Activated CD8-positive, alpha-beta memory T cell treated with anti-CD3 and anti-CD28 coated beads, Interleukin-2, amount 10 ng/mL, durations not matched to agents 7 days and 5 days (primary cell): ENCODE measurements at regions not wholly inside any gene's neighbourhood (a gene's known extent, or its start where the extent isn't known, plus 50 kb on each side); places are given as distances from the start of the nearest gene placed in this dataset.

Experiments
- ATAC-seq: fragments of 150-1000 bp; cut with Tn5 transposase; one replicate; pipeline ENCODE4 v1.10.0; 2021; ENCODE audit warnings: moderate library complexity
- CTCF ChIA-PET: fragments of 350-600 bp; sonication (Branson Sonifier 250); formaldehyde crosslinking; loops from one replicate; lab custom pipeline; 2021; ENCODE audit warnings: antibody characterized with exemption; lab: Charles Lee
- DNase-seq: peaks from one replicate; pipeline ENCODE4 v3.0.0-alpha.2; 2020
- H3K27ac Mint-ChIP-seq: one replicate; pipeline ENCODE4 v1.8.0; 2021; ENCODE audit warnings: mild to moderate bottlenecking, mixed read lengths
- H3K27me3 Mint-ChIP-seq: one replicate; pipeline ENCODE4 v1.8.0; 2021; ENCODE audit warnings: mixed read lengths
- H3K36me3 Mint-ChIP-seq: one replicate; pipeline ENCODE4 v1.8.0; 2021; ENCODE audit warnings: mild to moderate bottlenecking, mixed read lengths
- H3K4me1 Mint-ChIP-seq: one replicate; pipeline ENCODE4 v1.8.0; 2021; ENCODE audit warnings: mixed read lengths
- H3K4me3 Mint-ChIP-seq: one replicate; pipeline ENCODE4 v1.8.0; 2021; ENCODE audit warnings: mild to moderate bottlenecking, moderate library complexity, mixed read lengths
- H3K9me3 Mint-ChIP-seq: one replicate; pipeline ENCODE4 v1.8.0; 2022; ENCODE audit warnings: low read depth, mixed read lengths

DNA sequence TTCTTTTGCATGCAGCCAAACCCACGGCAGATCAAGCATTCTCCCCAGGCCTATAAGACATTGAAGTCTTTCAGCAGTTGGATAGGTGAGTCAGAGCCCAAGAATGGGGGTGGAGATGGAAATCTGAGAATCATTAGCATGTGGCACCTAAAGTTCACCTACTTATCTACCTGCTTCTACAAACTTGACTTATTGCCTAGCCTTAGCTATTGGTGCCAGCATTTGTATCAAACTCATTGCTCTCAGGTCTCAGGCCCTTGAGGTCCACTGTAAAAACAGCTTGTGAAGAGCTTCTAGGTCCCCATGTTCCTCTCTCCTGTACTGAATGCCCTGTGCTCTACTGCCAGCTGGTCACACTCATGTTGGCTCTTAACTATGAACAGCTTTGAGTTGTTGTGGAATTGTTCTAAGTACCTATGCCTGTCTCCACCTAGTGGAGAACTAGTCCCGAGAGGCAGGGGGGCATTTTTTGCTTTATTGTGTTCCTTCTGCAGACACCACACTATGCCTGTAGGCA, 278.4 kb upstream of the SPRED2 start:
- H3K27ac Mint-ChIP-seq, result no peak overlapping the region
- no peak for ATAC-seq

GRCh38 chr2:65710356-65710755, 278.0 kb upstream of the SPRED2 start:
- H3K27ac Mint-ChIP-seq, result no peak overlapping the region
- no peak overlapping the region for H3K4me3 Mint-ChIP-seq
- H3K36me3 Mint-ChIP-seq, result no peaks in the 10 kb centered on the region
- no peaks in the 10 kb centered on the region for H3K27me3 Mint-ChIP-seq
- H3K4me1 Mint-ChIP-seq, result no peaks in the 10 kb centered on the region
- DNase-seq (no peak), ATAC-seq (no peak)
- CTCF ChIA-PET, result no interaction called here
- no peaks in the 10 kb centered on the region for H3K9me3 Mint-ChIP-seq

More for the DNA sequence above, 278.4 kb upstream of the SPRED2 start:
- H3K4me3 Mint-ChIP-seq, result no peak overlapping the region
- H3K9me3 Mint-ChIP-seq, result no peaks in the 10 kb centered on the region
- no peak for DNase-seq
- H3K4me1 Mint-ChIP-seq, result no peaks in the 10 kb centered on the region
- H3K36me3 Mint-ChIP-seq, result no peaks in the 10 kb centered on the region
- no peaks in the 10 kb centered on the region for H3K27me3 Mint-ChIP-seq
- CTCF ChIA-PET, result no interaction called here

- H3K9me3 Mint-ChIP-seq, result no peaks in the 10 kb centered on the region
- no peak for ATAC-seq
- no peak overlapping the region for H3K4me3 Mint-ChIP-seq
- peaks cover 8% of the 10 kb centered on the region for H3K27me3 Mint-ChIP-seq
- no peak overlapping the region for H3K27ac Mint-ChIP-seq
- CTCF ChIA-PET, result no interaction called here
- no peaks in the 10 kb centered on the region for H3K36me3 Mint-ChIP-seq
- DNase-seq, result no peak
- no peaks in the 10 kb centered on the region for H3K4me1 Mint-ChIP-seq
These were observed 275.7 kb upstream of the SPRED2 start for GRCh38 chr2:65708086-65708485.

DNA sequence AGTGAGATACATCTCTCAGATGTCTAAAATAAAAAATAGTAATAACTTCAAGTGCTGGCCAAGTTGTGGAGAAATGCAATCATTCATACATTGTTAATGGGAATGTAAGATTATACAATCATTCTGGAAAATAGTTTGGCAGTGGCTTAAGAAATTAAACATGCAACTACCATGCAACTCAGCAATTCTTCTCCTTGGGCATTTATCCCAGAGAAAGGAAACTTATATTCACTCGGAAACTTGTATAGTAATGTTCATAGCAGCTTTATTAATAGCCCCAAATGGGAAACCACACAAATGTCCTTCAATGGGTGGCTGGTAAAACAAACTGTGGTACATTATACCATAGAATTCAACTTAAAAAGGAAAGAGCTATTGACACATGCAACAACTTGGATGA, 274.0 kb upstream of the SPRED2 start:
- no peak for ATAC-seq
- CTCF ChIA-PET, result no interaction called here
- no peaks in the 10 kb centered on the region for H3K4me1 Mint-ChIP-seq
- no peak for DNase-seq
- no peak overlapping the region for H3K27ac Mint-ChIP-seq
- H3K27me3 Mint-ChIP-seq, result peaks cover 8% of the 10 kb centered on the region
- no peaks in the 10 kb centered on the region for H3K9me3 Mint-ChIP-seq
- no peaks in the 10 kb centered on the region for H3K36me3 Mint-ChIP-seq
- H3K4me3 Mint-ChIP-seq, result no peak overlapping the region

DNA sequence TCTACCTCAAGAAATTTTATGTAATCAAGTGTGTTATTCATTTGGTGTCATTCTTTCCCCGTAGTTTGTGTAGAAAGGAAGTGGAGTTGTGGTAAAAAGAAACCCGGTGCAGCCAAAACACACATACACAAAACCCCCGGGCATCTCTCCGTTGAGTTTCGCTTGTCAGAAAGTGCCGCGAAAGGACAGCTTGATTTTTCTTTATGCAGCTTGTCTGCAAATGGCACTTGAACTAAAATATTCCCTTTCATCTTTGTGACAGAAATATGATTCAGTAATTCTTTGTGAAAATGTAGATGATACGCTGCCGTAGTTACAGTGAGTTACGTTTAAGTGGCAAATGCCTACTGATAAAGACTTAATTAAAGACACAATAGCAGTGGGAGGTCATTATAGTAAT, 268.8 kb upstream of the SPRED2 start:
- H3K4me3 Mint-ChIP-seq, result no peak overlapping the region
- no peaks in the 10 kb centered on the region for H3K4me1 Mint-ChIP-seq
- CTCF ChIA-PET, result no interaction called here
- H3K36me3 Mint-ChIP-seq, result no peaks in the 10 kb centered on the region
- H3K27ac Mint-ChIP-seq, result no peak overlapping the region
- DNase-seq (no peak), ATAC-seq (no peak)
- no peaks in the 10 kb centered on the region for H3K9me3 Mint-ChIP-seq
- peaks cover 8% of the 10 kb centered on the region for H3K27me3 Mint-ChIP-seq

DNA sequence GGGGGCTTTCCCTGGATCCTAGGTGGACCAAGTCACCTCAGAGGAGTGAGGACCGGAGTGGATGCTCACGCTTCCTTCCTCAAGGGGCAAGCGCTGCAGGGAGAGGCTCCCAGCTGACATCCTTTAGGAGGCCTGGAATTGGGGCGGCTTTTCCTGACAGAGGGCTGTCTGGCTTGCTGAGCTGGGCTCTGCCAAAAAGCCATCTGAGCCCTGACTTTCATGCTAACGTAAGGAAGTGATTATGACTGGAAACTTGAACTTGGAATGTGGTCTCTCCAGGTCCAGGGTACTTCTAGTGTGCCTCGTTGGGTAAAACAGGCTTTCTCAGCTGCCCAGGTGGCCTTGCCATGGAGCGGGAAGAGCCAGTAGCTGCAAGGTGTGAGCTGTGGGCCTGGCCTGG, 268.3 kb upstream of the SPRED2 start:
- CTCF ChIA-PET, result no interaction called here
- H3K27ac Mint-ChIP-seq, result no peak overlapping the region
- DNase-seq (no peak), ATAC-seq (no peak)
- H3K27me3 Mint-ChIP-seq, result peaks cover 8% of the 10 kb centered on the region
- no peaks in the 10 kb centered on the region for H3K9me3 Mint-ChIP-seq
- no peaks in the 10 kb centered on the region for H3K4me1 Mint-ChIP-seq
- H3K36me3 Mint-ChIP-seq, result no peaks in the 10 kb centered on the region
- H3K4me3 Mint-ChIP-seq, result no peak overlapping the region

DNA sequence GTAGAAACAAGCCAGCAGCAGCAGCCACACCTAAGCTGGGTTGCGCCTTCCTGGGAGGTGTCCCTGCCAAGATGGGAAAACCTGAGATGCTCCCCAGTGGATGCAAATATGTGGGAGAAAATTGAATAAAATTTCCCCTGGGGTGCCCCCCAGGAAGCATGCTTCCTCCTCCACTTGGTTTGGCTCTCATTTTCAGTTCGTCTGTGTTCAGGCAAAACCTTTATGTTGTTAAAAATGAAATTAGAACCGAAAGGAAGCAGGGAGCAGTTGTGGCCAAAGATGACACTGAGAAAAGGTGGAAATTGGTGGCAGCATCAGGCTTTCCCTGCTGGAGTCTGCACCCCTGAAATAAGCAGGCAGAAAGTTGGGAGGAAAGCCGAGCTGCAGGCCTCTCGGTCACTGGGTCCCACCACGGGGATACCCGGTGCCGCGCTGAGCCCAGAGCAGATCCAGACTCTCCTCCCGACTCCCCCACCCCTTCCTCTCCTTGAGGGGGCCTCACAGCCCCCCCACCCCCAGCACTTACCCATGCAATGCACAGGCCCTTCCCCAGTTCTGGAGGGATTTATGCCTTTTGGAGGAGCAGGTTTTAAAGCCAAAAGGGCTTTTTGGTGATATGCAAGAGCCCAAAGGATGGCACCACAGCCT, 267.7 kb upstream of the SPRED2 start:
- peaks cover 8% of the 10 kb centered on the region for H3K27me3 Mint-ChIP-seq
- DNase-seq, result no peak
- H3K4me3 Mint-ChIP-seq, result no peak overlapping the region
- H3K36me3 Mint-ChIP-seq, result no peaks in the 10 kb centered on the region
- no peaks in the 10 kb centered on the region for H3K4me1 Mint-ChIP-seq
- H3K9me3 Mint-ChIP-seq, result no peaks in the 10 kb centered on the region
- no peak overlapping the region for H3K27ac Mint-ChIP-seq
- CTCF ChIA-PET, result no interaction called here
- ATAC-seq, result no peak

DNA sequence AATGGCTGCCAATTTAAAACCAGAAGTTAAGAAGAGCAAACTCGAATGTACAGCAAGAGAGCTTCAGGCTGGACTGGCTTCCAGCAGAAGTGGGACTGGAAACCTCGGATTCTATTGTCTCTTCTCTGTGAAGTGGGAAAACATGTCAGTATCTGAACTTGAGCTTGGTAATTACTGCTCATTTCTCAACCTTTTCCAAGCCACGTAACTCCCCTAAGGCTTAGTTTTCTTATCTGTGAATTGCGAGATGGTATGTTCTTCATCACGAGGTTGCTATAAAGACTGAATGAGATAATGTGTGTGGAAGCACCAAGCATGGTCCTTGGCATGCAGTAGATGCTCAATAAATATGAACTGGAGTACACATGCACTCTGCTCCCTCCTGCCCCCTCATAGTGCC, 259.4 kb upstream of the SPRED2 start:
- Mint-ChIP-seq H3K9me3 (no peaks in the 10 kb centered on the region), H3K36me3 (no peaks in the 10 kb centered on the region), H3K4me1 (no peaks in the 10 kb centered on the region), H3K27ac (no peak overlapping the region), H3K27me3 (peaks cover 2% of the 10 kb centered on the region), H3K4me3 (no peak overlapping the region)
- CTCF ChIA-PET, result no interaction called here
- ATAC-seq (no peak), DNase-seq (no peak)

GRCh38 chr2:65688141-65688886, 255.9 kb upstream of the SPRED2 start:
- H3K27me3 Mint-ChIP-seq, result peaks cover 5% of the 10 kb centered on the region
- no peaks in the 10 kb centered on the region for H3K36me3 Mint-ChIP-seq
- CTCF ChIA-PET, result no interaction called here
- ATAC-seq (no peak), DNase-seq (no peak)
- H3K27ac Mint-ChIP-seq, result no peak overlapping the region
- H3K4me1 Mint-ChIP-seq, result no peaks in the 10 kb centered on the region
- H3K9me3 Mint-ChIP-seq, result no peaks in the 10 kb centered on the region
- H3K4me3 Mint-ChIP-seq, result no peak overlapping the region

GRCh38 chr2:65687614-65688013, 255.2 kb upstream of the SPRED2 start:
- Mint-ChIP-seq H3K4me3 (no peak overlapping the region), H3K27ac (no peak overlapping the region), H3K27me3 (peaks cover 5% of the 10 kb centered on the region), H3K36me3 (no peaks in the 10 kb centered on the region), H3K4me1 (no peaks in the 10 kb centered on the region), H3K9me3 (no peaks in the 10 kb centered on the region)
- DNase-seq (no peak), ATAC-seq (no peak)
- CTCF ChIA-PET, result no interaction called here

GRCh38 chr2:65686928-65687521, 254.6 kb upstream of the SPRED2 start:
- H3K36me3 Mint-ChIP-seq, result no peaks in the 10 kb centered on the region
- H3K4me3 Mint-ChIP-seq, result no peak overlapping the region
- CTCF ChIA-PET, result no interaction called here
- DNase-seq (no peak), ATAC-seq (no peak)
- H3K4me1 Mint-ChIP-seq, result no peaks in the 10 kb centered on the region
- H3K27ac Mint-ChIP-seq, result no peak overlapping the region
- peaks cover 5% of the 10 kb centered on the region for H3K27me3 Mint-ChIP-seq
- no peaks in the 10 kb centered on the region for H3K9me3 Mint-ChIP-seq

DNA sequence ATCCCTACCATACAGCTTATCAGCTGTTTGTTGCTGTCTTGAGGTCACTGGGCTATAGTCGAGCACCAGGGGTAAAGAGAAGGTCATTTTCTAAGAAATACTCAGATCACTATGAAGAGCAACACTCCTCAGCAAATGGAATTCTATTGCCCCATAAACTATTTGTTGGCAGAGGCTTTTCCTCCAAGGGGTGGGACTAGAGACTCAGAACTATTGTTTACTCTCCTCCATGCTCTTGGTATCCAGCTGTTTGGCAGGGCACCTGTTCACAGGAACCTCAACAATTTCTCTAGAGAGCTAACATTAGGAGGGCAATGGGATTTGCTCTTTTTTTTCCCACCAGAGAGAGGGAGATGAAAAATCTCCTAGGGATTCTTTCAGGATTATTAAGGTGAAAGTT, 249.1 kb upstream of the SPRED2 start:
- CTCF ChIA-PET, result no interaction called here

GRCh38 chr2:65678779-65679391, 246.5 kb upstream of the SPRED2 start:
- Mint-ChIP-seq H3K9me3 (no peaks in the 10 kb centered on the region), H3K27me3 (peaks cover 14% of the 10 kb centered on the region), H3K36me3 (no peaks in the 10 kb centered on the region), H3K27ac (no peak overlapping the region), H3K4me1 (no peaks in the 10 kb centered on the region), H3K4me3 (no peak overlapping the region)
- no peak for ATAC-seq
- CTCF ChIA-PET, result no interaction called here
- DNase-seq, result no peak

More for the DNA sequence above, 249.1 kb upstream of the SPRED2 start:
- H3K4me3 Mint-ChIP-seq, result no peak overlapping the region
- no peak overlapping the region for H3K27ac Mint-ChIP-seq
- DNase-seq (no peak), ATAC-seq (no peak)
- H3K36me3 Mint-ChIP-seq, result no peaks in the 10 kb centered on the region
- peaks cover 6% of the 10 kb centered on the region for H3K27me3 Mint-ChIP-seq
- H3K4me1 Mint-ChIP-seq, result no peaks in the 10 kb centered on the region
- no peaks in the 10 kb centered on the region for H3K9me3 Mint-ChIP-seq
